Glomerular visceral epithelial cell (primary cell): ENCODE measurements at regions not wholly inside any gene's neighbourhood (a gene's known extent, or its start where the extent isn't known, plus 50 kb on each side); places are given as distances from the start of the nearest gene placed in this dataset.
"Not testable (repeated sequence)": the region's sequence is repeated elsewhere in the genome, so short reads cannot be mapped to it uniquely, and the experiment has no call there.

Source experiments
- DNase-seq: peaks from one replicate; pipeline ENCODE4 v3.0.0-alpha.2; 2016; ENCODE audit errors: extremely low spot score

- not testable (repeated sequence) for DNase-seq
Measured at GRCh38 chr16:70014915-70015314, 63.8 kb downstream of the CLEC18A start.

GRCh38 chr16:70016751-70017150 lies 65.6 kb downstream of the CLEC18A start:
- not testable (repeated sequence) for DNase-seq

- DNase-seq = peak; percentile 9
Measured at GRCh38 chr16:70018254-70018653, 67.1 kb downstream of the CLEC18A start.

- not testable (repeated sequence) for DNase-seq
Measured at GRCh38 chr16:70023207-70023606, 72.1 kb downstream of the CLEC18A start.

GRCh38 chr16:70023956-70024355 lies 72.8 kb downstream of the CLEC18A start:
- not testable (repeated sequence) for DNase-seq

- DNase-seq = not testable (repeated sequence)
Measured at GRCh38 chr16:70026165-70026854, 75.2 kb downstream of the CLEC18A start.

- not testable (repeated sequence) for DNase-seq
Measured at GRCh38 chr16:70032906-70033305, 81.2 kb upstream of the PDPR start.

GRCh38 chr16:70037913-70038312 lies 76.2 kb upstream of the PDPR start:
- DNase-seq = not testable (repeated sequence)

GRCh38 chr16:70040554-70040953 lies 73.6 kb upstream of the PDPR start:
- DNase-seq = not testable (repeated sequence)

- not testable (repeated sequence) for DNase-seq
Measured at GRCh38 chr16:70043538-70044067, 70.5 kb upstream of the PDPR start.

GRCh38 chr16:70046560-70046959 lies 67.6 kb upstream of the PDPR start:
- DNase-seq = not testable (repeated sequence)

GRCh38 chr16:70048083-70048482 lies 66.0 kb upstream of the PDPR start:
- DNase-seq = not testable (repeated sequence)

GRCh38 chr16:70058056-70058455 lies 56.1 kb upstream of the PDPR start:
- DNase-seq = not testable (repeated sequence)

- not testable (repeated sequence) for DNase-seq
Measured at GRCh38 chr16:70059429-70059828, 54.7 kb upstream of the PDPR start.

GRCh38 chr16:70060521-70061027 lies 53.6 kb upstream of the PDPR start:
- DNase-seq = not testable (repeated sequence)

- DNase-seq = not testable (repeated sequence)
Measured at GRCh38 chr16:70061671-70062218, 52.4 kb upstream of the PDPR start.

- DNase-seq = not testable (repeated sequence)
Measured at GRCh38 chr16:70062947-70063346, 51.2 kb upstream of the PDPR start.
